Activated T-helper 2 cell treated with anti-CD3 and anti-CD28 coated beads, Interferon-gamma antibody, Interleukin-2, Interleukin-4, amounts not matched to agents 10 μg/mL and 5 μg/mL and 100 μg/mL, durations not matched to agents 14 hours and 24 hours and 36 hours (primary cell): ENCODE measurements at regions not wholly inside any gene's neighbourhood (a gene's known extent, or its start where the extent isn't known, plus 50 kb on each side); places are given as distances from the start of the nearest gene placed in this dataset.
"Not testable (repeated sequence)": the region's sequence is repeated elsewhere in the genome, so short reads cannot be mapped to it uniquely, and the experiment has no call there.

Experiments used
- DNase-seq: peaks from one replicate; pipeline ENCODE4 v3.0.0; 2021; ENCODE audit warnings: low spot score
- H3K27ac Mint-ChIP-seq: one replicate; pipeline ENCODE4 v1.8.0; 2021; ENCODE audit warnings: mixed read lengths
- H3K27me3 Mint-ChIP-seq: one replicate; pipeline ENCODE4 v1.8.0; 2021; ENCODE audit warnings: low read depth, mixed read lengths
- H3K36me3 Mint-ChIP-seq: one replicate; pipeline ENCODE4 v1.8.0; 2021; ENCODE audit warnings: low read depth, mixed read lengths
- H3K4me1 Mint-ChIP-seq: one replicate; pipeline ENCODE4 v1.8.0; 2021; ENCODE audit warnings: low read depth, mixed read lengths
- H3K4me3 Mint-ChIP-seq: one replicate; pipeline ENCODE4 v1.8.0; 2021; ENCODE audit warnings: low read depth, mild to moderate bottlenecking, moderate library complexity, mixed read lengths
- H3K9me3 Mint-ChIP-seq: one replicate; pipeline ENCODE4 v1.8.0; 2021; ENCODE audit warnings: mixed read lengths
- intact Hi-C: fragments of 100-400 bp; cut with micrococcal nuclease; formaldehyde crosslinking; loops from one replicate; pipeline ENCODE4 v1.15.1; 2023

- no peak for DNase-seq
- no peaks in the 10 kb centered on the region for H3K36me3 Mint-ChIP-seq
- no peak overlapping the region for H3K27ac Mint-ChIP-seq
- no peak overlapping the region for H3K4me3 Mint-ChIP-seq
- intact Hi-C loops, result no loop called here
- peaks cover under 1% of the 10 kb centered on the region for H3K9me3 Mint-ChIP-seq
- H3K4me1 Mint-ChIP-seq, result no peaks in the 10 kb centered on the region
- H3K27me3 Mint-ChIP-seq, result no peaks in the 10 kb centered on the region
Measured at GRCh38 chr4:164596318-164596878, 157.5 kb upstream of the SMIM31 start.

- H3K9me3 Mint-ChIP-seq, result peaks cover 6% of the 10 kb centered on the region
- intact Hi-C loops, result no loop called here
- no peaks in the 10 kb centered on the region for H3K36me3 Mint-ChIP-seq
- DNase-seq, result no peak
- no peak overlapping the region for H3K27ac Mint-ChIP-seq
- H3K4me3 Mint-ChIP-seq, result no peak overlapping the region
- H3K27me3 Mint-ChIP-seq, result no peaks in the 10 kb centered on the region
- no peaks in the 10 kb centered on the region for H3K4me1 Mint-ChIP-seq
Measured at GRCh38 chr4:164596927-164597326, 157.0 kb upstream of the SMIM31 start.

GRCh38 chr4:164601653-164602052 lies 152.3 kb upstream of the SMIM31 start:
- Mint-ChIP-seq H3K36me3 (no peaks in the 10 kb centered on the region), H3K9me3 (peaks cover 9% of the 10 kb centered on the region), H3K4me1 (no peaks in the 10 kb centered on the region), H3K4me3 (no peak overlapping the region), H3K27me3 (no peaks in the 10 kb centered on the region), H3K27ac (no peak overlapping the region)
- intact Hi-C loops, result no loop called here
- DNase-seq, result no peak

GRCh38 chr4:164605791-164606190 lies 148.1 kb upstream of the SMIM31 start:
- H3K4me1 Mint-ChIP-seq, H3K27ac Mint-ChIP-seq, DNase-seq, H3K27me3 Mint-ChIP-seq, H3K9me3 Mint-ChIP-seq, intact Hi-C loops, H3K36me3 Mint-ChIP-seq, H3K4me3 Mint-ChIP-seq: not testable (repeated sequence)

GRCh38 chr4:164606478-164606877 lies 147.5 kb upstream of the SMIM31 start:
- intact Hi-C loops, result no loop called here
- H3K36me3 Mint-ChIP-seq, result no peaks in the 10 kb centered on the region
- H3K4me3 Mint-ChIP-seq, result no peak overlapping the region
- peaks cover 8% of the 10 kb centered on the region for H3K9me3 Mint-ChIP-seq
- H3K4me1 Mint-ChIP-seq, result no peaks in the 10 kb centered on the region
- no peak overlapping the region for H3K27ac Mint-ChIP-seq
- DNase-seq, result no peak
- no peaks in the 10 kb centered on the region for H3K27me3 Mint-ChIP-seq

- no peaks in the 10 kb centered on the region for H3K9me3 Mint-ChIP-seq
- H3K27me3 Mint-ChIP-seq, result no peaks in the 10 kb centered on the region
- intact Hi-C loops, result no loop called here
- H3K27ac Mint-ChIP-seq, result no peak overlapping the region
- no peak overlapping the region for H3K4me3 Mint-ChIP-seq
- no peaks in the 10 kb centered on the region for H3K4me1 Mint-ChIP-seq
- no peak for DNase-seq
- no peaks in the 10 kb centered on the region for H3K36me3 Mint-ChIP-seq
Measured at GRCh38 chr4:164613256-164613655, 140.7 kb upstream of the SMIM31 start.

GRCh38 chr4:164613792-164614191 lies 140.1 kb upstream of the SMIM31 start:
- H3K27ac Mint-ChIP-seq, result no peak overlapping the region

GRCh38 chr4:164614329-164614728 lies 139.6 kb upstream of the SMIM31 start:
- Mint-ChIP-seq H3K36me3 (no peaks in the 10 kb centered on the region), H3K4me1 (no peaks in the 10 kb centered on the region), H3K4me3 (no peak overlapping the region), H3K27me3 (no peaks in the 10 kb centered on the region), H3K27ac (no peak overlapping the region), H3K9me3 (no peaks in the 10 kb centered on the region)
- intact Hi-C loops, result no loop called here
- DNase-seq, result no peak

More at GRCh38 chr4:164613792-164614191, 140.1 kb upstream of the SMIM31 start:
- no peak for DNase-seq
- no peaks in the 10 kb centered on the region for H3K4me1 Mint-ChIP-seq
- H3K4me3 Mint-ChIP-seq, result no peak overlapping the region
- no peaks in the 10 kb centered on the region for H3K27me3 Mint-ChIP-seq
- intact Hi-C loops, result no loop called here
- no peaks in the 10 kb centered on the region for H3K9me3 Mint-ChIP-seq
- no peaks in the 10 kb centered on the region for H3K36me3 Mint-ChIP-seq

- no peak overlapping the region for H3K4me3 Mint-ChIP-seq
- intact Hi-C loops, result no loop called here
- H3K27ac Mint-ChIP-seq, result no peak overlapping the region
- no peaks in the 10 kb centered on the region for H3K27me3 Mint-ChIP-seq
- H3K36me3 Mint-ChIP-seq, result no peaks in the 10 kb centered on the region
- no peaks in the 10 kb centered on the region for H3K4me1 Mint-ChIP-seq
- no peaks in the 10 kb centered on the region for H3K9me3 Mint-ChIP-seq
- DNase-seq, result no peak
Measured at GRCh38 chr4:164614999-164615398, 138.9 kb upstream of the SMIM31 start.

GRCh38 chr4:164615964-164616363 lies 138.0 kb upstream of the SMIM31 start:
- Mint-ChIP-seq H3K27ac (no peak overlapping the region), H3K4me1 (no peaks in the 10 kb centered on the region), H3K9me3 (no peaks in the 10 kb centered on the region), H3K4me3 (no peak overlapping the region), H3K27me3 (no peaks in the 10 kb centered on the region), H3K36me3 (no peaks in the 10 kb centered on the region)
- intact Hi-C loops, result no loop called here
- DNase-seq, result no peak

- H3K4me1 Mint-ChIP-seq, result no peaks in the 10 kb centered on the region
- DNase-seq, result no peak
- H3K4me3 Mint-ChIP-seq, result no peak overlapping the region
- no peaks in the 10 kb centered on the region for H3K27me3 Mint-ChIP-seq
- intact Hi-C loops, result no loop called here
- H3K27ac Mint-ChIP-seq, result no peak overlapping the region
- no peaks in the 10 kb centered on the region for H3K9me3 Mint-ChIP-seq
- no peaks in the 10 kb centered on the region for H3K36me3 Mint-ChIP-seq
Measured at GRCh38 chr4:164616961-164617360, 137.0 kb upstream of the SMIM31 start.

- Mint-ChIP-seq H3K27me3 (no peaks in the 10 kb centered on the region), H3K27ac (no peak overlapping the region), H3K4me3 (no peak overlapping the region), H3K4me1 (no peaks in the 10 kb centered on the region), H3K36me3 (no peaks in the 10 kb centered on the region), H3K9me3 (no peaks in the 10 kb centered on the region)
- intact Hi-C loops, result no loop called here
- DNase-seq, result no peak
Measured at GRCh38 chr4:164617426-164617825, 136.5 kb upstream of the SMIM31 start.

- H3K36me3 Mint-ChIP-seq, result no peaks in the 10 kb centered on the region
- DNase-seq, result no peak
- no peaks in the 10 kb centered on the region for H3K9me3 Mint-ChIP-seq
- no peak overlapping the region for H3K4me3 Mint-ChIP-seq
- H3K27me3 Mint-ChIP-seq, result no peaks in the 10 kb centered on the region
- intact Hi-C loops, result no loop called here
- H3K27ac Mint-ChIP-seq, result no peak overlapping the region
- H3K4me1 Mint-ChIP-seq, result no peaks in the 10 kb centered on the region
Measured at GRCh38 chr4:164617911-164618310, 136.0 kb upstream of the SMIM31 start.

- intact Hi-C loops, result no loop called here
- H3K36me3 Mint-ChIP-seq, result no peaks in the 10 kb centered on the region
- H3K4me1 Mint-ChIP-seq, result no peaks in the 10 kb centered on the region
- H3K27me3 Mint-ChIP-seq, result no peaks in the 10 kb centered on the region
- no peak for DNase-seq
- peaks cover 4% of the 10 kb centered on the region for H3K9me3 Mint-ChIP-seq
- no peak overlapping the region for H3K27ac Mint-ChIP-seq
- no peak overlapping the region for H3K4me3 Mint-ChIP-seq
Measured at GRCh38 chr4:164621886-164622521, 131.9 kb upstream of the SMIM31 start.
